GM23248 (cell line): ENCODE measurements at regions not wholly inside any gene's neighbourhood (a gene's known extent, or its start where the extent isn't known, plus 50 kb on each side); places are given as distances from the start of the nearest gene placed in this dataset.

Experiments
- EZH2 ChIP-seq: fragments of 200-600 bp; sonication (generic); IDR thresholded peaks from 2 replicates; pipeline ENCODE4 v1.6.1; 2018; ENCODE audit warnings: antibody characterized with exemption, mild to moderate bottlenecking; ENCODE audit not compliant: insufficient read depth, poor library complexity, severe bottlenecking
- EZH2phosphoT487 ChIP-seq: fragments of 200-600 bp; sonication (generic); IDR thresholded peaks from 2 replicates; pipeline ENCODE4 v1.6.1; 2018; ENCODE audit warnings: antibody characterized with exemption, moderate library complexity, mild to moderate bottlenecking, low read depth; ENCODE audit not compliant: insufficient read depth

GRCh38 chr12:114166362-114166761, 200.2 kb upstream of the RBM19 start:
- TF ChIP-seq EZH2phosphoT487 (no peak), EZH2 (no peak)
